NCI-H526 (cell line): ENCODE measurements at regions not wholly inside any gene's neighbourhood (a gene's known extent, or its start where the extent isn't known, plus 50 kb on each side); places are given as distances from the start of the nearest gene placed in this dataset.

Experiments used
- DNase-seq, 2 experiments: peaks; one replicate each; lab custom pipeline; 2025; lab: John Stamatoyannopoulos, UW

DNA sequence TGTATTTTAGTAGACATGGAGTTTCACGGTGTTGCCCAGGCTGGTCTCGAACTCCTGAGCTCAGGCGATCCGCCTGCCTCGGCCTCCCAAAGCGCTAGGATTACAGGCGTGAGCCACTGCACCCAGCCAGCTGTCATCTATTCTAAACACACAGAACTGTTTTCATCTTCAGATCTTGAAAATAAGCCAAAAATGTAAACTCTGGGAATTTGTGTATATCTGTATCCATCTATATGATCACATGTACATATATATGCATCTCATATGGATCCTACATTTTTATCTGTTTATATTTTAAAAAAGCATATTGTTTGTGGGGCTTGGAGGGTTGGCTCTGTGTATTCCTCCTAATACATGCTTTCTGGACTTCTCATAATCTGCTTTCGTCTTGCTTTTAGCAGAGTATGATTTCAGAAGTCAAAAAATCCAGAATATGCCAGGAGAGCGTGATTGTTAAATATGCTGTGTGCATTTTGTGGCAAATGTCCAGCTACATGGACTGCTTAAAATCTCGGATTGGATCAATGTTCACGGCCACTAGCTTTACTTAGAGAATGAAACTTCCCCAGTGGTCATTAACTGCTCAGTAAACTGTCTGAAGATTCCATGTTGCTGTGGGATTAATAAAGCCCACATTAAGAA is 274.4 kb upstream of the IRX1 start:
- DNase-seq, result no peak

DNA sequence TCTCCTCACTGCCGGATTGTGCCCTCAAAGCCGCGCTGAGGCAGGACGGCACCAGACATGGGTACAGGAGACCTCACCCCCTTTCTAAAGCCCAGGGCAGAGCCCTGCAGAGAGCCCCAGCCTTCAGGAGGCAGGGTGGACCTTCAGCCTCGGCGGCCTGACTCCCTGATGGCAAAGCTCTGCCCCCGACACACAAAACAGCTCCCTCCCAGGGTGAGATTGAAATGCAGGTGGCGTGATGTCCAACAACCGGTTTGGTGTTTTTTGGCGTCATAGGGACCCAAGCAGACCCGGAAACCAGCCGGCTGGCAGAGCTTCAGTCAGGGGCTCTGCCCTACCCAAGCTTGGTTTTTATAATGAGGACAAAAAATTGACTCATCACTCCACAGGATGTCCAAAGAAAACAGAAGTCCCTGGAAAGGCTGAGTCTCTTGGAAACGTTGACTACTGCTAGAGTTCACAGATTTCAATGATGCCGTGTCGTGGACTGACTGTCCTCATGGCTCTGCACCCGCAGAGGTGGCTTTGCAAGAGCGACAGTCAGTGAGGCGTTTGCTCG is 275.2 kb upstream of the IRX1 start:
- no peak for DNase-seq

DNA sequence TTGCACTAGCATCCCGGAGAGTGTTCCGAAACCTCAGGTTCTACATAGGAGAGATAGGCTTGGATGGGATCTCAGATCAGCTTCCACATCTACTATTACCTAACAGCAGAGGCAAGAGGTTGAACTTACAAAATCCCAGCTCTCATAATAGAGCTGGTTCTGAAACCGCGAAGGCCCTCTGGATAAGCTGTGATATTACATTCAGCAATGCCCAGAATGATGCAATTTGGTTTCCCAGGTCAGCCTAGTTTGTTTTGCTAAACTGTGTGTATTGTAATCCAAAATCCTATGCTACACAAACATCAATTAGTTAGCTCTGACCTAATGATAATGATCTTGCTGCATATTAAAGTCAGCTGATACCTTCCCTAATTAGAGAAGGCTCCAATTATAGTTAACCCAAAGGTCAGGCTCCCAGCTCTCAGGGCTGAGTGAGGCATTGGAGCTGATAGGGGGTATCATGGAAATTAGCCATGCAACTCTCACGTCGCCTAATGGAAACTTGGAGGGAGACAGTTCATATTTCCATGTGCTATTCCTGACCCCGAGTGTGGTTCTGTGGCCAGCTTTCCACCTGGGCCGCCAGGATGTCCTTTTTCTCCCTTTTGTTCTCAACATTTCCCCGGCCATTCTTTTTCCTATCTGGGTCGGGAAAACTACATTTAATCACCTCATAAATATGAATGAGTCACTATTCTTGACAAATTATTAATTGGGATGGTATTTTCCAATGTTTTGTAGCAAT is 278.4 kb upstream of the IRX1 start:
- peak in 1 of 2 experiments; percentile 38 for DNase-seq

DNA sequence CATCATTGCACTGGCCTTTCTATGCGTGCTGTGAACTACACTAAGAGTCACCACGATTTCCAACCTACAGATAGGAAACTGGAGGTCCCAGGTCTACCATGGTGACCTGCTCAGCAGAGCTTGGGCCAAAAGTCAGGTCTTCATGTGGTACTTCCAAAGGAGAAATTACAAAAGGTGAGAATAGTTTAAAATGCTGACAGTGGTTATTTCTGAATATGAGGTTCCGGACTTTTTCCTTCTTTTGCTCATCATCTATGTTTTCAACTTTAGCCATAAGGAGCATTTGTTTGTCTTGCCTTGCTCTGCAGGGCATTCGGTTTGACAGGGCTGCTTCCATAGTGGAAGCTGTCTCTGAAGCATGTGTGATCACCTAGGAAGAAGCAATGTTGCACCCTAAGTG is 282.1 kb upstream of the IRX1 start:
- DNase-seq, result no peak

DNA sequence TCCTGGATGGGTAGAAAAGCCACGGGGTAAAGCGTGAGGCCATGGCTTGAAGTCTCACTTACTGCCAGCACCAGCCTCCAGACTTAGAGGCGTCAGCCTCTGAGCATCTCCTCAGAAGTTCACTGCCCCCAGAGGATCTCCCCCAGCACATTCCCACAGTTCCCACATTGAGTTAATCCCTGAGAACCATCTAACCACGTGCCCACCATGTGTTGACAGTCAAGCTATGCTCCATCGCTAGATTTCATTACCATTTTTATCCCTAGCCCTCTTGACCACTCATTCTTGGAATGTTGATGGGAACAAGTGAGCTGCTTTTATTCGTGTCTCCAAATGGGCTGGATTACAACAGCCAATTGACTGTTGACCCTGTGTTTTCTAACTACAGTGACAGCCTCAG is 283.3 kb upstream of the IRX1 start:
- no peak for DNase-seq

DNA sequence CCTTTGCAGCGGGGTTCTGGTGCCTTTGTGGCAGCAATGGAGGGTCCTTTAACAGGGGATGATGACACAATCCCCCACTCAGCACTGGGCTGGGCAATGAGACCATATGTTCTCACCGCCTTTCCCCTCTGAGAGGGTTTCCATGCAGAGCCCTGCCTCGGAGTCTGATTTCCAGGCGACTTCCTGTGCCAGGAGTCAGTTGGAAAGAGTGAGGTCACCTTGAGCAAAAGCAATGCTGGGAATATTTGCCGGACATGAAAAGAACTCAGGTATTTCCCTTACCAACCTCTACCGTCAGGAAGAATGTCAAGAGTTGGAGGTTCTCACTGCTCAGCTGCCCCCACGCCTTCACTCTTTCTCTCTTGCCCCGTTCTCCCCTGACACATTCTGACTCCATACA is 284.2 kb upstream of the IRX1 start:
- peak in 1 of 2 experiments; percentile 36 for DNase-seq

DNA sequence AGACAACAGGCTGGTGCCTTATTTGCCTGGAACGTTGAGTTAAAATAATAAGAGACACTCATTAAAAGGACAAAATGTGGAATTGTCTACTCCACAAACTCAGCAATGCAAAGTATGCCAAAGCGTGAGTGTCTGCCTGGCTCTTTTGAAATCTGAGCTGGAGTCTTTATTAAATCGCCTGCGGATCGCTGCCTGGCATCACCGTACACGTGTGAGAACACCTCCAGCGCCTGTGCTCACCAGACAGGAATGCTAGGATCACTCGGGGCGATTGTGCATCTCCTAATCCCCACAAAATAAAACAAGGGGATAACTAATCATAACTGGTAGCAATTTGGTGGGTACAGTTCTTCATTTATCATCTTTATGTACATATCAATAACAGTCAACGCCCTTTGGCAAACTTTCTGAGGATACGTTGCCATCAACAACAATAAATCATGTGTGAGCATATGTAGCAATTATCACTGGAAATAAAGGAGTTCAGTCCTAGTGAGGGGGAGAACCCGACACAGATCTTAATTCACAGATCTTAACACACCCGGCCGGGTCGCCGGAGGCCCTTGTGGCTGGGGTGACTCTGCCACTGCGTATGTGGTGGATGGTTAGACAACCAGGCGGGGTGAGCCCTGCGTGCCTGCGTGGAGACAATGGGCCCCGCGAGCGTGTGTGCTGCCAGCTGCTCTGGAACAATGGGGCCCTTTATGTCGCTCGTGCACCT is 284.9 kb upstream of the IRX1 start:
- DNase-seq, result peak; percentile 71 to 84

DNA sequence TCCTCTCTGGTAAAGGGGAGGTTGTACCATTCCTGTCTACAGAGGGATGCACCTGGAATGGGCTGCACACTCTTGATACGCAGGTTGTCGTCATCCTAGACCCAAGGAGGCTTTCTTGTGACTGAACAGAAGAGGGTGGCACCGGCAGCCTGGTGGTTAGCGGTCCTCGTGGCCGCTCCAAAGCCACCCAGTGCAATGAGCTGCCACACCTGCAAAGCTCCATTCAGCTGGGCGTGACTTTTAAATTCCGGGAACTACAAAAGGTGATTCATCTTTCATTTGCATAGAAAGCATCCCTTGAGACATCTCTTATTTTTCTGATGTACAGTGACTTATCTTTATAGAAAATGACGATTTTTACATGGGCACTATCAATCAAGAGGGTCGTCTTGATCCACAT is 286.1 kb upstream of the IRX1 start:
- DNase-seq, result peak; percentile 41 to 80

DNA sequence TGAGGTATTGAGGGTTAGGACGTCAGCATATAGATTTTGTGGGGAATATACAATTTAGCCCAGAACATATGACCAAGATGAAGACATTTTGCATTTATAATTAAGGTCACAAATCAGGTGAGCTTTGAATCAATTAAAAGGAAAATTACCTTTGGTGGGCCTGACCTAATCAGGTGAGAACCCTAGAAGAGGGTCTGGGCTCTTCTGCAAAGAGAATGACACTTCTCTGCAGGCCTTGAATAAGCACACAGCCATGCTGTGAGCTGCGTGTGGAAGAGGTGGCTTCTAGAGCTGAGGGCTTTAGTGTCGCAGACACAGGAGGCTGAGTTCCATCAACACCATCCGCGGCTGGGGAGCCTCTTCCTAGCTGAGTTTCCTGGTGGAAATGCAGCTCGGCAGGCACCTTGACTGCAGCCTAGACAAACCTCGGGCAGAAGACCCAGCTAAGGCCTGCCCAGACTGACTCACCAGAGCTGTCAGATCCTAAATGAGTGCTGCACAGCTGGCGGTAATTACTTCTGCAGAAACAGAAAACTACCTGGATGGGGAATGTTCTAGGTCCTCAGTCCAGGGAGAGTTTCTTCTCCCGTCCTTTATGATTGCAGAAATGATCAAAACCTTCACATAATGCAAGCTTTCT is 287.5 kb upstream of the IRX1 start:
- DNase-seq, result no peak

DNA sequence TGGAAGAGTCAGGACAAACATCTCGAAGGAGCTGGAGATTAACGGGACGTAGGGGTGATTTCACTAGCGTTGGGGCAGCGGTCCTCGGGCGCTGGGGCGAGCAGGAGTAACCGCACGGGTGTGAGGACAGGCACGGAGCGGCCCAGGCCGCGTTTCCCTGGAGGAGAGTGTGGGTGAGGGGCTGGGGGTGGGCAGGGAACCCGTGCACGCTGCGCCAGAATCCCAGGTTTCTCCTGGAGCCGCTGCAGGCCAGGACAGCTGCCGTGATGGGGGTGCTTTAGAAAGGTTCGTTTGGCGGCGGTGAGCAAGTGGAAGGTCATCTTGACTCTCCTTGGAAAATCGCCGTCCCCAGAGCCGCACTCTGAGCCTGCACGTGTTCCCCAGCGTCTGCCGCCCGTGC is 290.2 kb upstream of the IRX1 start:
- no peak for DNase-seq

DNA sequence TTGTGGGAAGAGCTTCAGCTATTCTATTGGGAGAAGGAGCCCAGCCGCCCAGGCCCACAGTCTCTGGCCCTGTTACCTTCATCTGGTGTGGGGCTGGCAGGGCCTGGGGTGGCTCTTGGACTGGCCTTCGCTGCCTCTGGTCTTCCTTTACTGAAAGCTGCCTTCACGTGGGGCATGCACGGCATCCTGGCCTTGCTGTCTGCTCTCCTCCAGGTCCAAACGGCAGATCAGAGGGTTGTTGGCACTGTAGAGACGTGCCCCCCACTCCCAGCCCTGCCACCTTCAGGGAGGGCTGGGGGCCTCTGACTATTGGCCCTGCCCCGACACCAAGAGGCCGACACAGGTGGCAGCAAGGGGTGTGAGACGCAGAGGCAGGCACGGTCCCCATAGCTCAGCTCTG is 291.3 kb upstream of the IRX1 start:
- no peak for DNase-seq

DNA sequence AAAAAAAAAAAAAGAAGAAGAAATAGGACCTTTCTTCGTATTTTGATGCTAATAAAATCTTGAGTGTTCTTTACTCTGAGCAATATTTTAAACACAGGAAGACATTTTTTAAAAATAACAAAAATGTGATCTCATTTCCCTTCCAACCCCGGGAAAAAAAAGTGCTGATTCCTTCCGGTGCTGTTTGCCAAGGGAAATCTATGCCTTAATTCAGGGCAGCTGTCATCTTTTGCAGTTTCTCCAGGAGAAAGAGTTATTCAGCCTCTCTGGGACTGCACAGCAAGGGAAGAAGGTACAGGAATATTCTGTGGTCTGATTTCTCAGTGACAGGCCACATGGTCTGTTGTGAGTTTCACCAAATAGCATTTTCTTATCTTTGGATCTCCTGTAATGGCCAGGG is 291.9 kb upstream of the IRX1 start:
- no peak for DNase-seq

DNA sequence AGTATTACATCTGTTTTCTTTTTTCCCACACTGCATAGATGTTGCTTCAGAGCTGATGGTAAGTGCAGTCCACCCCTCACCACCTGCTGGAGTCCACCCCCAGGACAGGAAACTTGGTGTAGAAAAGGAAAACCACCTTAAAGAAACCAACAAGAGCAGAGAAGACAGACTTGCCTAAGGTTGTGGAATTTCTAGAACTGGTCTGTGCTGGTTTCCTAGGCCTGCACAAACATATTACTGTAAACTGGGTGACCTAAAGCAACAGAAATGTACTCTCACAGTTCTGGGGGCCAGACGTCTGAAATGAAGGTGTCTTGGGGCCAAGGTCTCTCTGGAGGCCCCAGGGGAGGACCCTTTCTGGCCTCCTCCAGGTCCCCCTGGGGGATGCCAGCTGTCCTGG is 293.4 kb upstream of the IRX1 start:
- DNase-seq, result no peak

DNA sequence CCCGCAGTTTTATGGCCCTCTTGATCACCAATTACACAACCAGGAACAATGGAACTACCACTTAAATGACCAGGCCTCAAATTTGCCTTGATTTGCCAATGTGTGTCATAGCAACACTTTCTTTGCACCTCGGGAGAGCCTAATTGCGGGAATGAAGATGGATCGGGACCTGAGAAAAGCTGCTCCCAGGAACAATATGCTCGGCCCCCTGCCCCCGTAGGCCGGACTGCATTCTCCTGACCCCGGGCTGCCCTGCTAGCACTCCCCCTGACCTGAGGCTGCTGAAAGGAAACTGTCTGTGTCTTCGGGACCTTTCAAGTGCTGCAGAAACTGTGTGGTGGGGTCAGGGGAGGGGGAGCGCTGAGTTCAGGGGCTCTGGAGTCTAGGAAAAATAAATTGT is 294.3 kb upstream of the IRX1 start:
- no peak for DNase-seq

DNA sequence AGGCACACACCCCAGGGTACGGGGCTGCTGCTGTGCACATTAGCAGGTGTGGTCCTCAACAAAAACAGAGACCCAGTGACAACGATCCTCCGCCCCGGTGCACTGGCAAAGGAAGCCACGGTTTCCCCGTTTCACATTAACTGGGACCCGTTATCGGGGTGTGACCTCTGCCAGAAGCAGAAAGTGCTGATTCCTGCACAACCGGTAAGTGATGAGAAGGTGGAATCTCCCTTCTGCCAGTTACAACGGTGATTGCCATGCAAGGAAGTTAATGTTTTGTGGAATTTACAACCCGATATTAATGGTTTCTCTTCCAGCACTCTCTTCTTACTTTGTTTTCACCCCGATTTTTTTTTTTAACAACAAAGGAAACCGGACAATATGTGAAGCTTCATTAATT is 294.9 kb upstream of the IRX1 start:
- DNase-seq, result no peak

DNA sequence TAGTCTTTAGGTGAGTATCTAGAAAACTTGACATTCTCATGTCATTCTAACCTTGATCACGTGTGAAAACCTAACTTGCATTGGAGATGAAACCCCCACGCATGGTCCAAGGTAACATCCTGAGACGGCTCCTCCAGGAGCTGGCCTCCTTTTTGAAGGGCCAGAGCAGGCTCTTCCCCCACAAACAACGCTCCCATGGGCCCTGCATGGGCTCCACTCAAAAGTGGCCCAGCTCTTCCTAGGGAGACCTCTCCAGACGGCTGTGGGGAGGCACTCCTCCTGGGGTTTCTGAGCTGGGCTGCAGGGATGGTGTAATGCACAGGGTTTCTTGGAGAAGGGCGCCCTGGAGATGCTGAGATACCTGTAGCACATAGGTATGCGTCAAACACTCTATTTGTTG is 296.2 kb upstream of the IRX1 start:
- DNase-seq, result no peak

DNA sequence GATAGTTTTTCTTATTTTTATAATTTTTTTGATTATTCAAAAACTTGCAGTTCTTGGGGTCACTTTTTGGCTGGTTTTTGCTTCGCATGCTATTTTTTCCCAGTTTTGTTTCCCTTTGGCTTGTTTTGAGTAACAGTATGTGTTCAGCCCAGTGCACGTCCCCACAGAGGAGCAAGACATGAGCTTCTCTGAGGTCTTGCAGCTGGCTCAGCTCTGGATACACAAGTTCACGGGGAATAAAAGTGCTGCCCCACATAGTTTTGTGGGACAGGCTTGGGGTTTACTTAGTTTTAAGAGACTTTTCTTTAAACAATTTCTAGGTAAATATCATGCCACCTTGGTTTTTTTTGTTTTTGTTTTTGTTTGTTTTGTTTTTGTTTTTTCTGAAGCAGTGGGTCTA is 297.8 kb upstream of the IRX1 start:
- no peak for DNase-seq

DNA sequence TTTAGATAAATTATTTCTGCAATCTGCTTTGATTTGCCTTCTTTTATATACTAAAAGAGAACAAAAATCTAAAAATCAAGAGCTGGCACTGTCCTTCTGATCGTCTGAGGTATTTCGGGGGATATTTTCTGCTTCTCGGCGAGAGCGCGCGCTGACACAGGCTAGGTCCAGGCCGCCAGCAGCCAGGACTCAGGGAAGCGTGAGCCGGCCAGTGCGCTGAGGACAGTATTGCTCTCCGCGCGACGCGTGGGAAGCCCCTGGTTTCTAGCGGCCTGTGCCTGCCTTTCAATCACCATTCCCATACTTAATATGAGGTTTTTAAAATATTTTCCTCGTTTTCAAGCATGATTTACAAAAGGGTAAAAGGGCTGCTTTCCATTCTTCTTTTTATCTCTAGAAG is 307.3 kb upstream of the IRX1 start:
- no peak for DNase-seq

DNA sequence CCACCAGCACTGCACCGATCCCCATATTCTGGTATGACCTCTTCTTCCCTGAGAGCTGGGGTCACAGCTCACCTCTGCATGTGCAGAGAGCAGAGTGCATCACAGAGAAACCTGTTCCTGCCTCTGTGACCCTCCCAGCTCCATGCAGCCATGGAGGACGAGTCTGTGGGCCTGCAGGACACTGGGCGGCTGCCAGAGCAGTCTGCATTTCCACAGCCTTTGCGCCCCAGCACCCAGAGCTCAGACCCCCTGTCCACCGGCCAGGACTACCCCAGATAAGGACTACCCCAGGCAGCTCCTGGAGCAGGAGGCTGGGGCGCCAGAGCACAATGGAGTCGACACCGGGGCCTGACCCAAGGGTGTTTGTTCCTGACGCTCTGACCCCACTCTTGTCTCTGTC is 308.1 kb upstream of the IRX1 start:
- DNase-seq, result no peak

DNA sequence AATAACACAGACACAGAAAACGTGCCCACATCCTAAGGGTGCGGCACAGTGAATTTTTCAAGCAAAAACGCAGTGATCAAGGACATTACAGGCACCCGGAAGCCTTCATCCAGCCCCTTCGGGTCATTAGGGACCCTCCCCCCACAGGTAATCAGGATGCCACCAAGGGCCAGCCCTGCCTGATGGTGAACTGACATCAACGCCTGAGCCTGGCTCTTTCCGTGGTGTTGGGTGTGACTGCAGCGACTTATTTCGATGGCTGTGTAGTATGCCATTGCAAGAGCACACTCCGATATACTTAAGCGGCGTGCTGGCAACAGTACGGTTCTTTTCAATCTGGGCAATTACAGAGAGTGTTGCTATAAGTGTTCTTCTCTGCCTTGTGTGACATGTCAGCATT is 310.0 kb upstream of the IRX1 start:
- DNase-seq, result no peak

DNA sequence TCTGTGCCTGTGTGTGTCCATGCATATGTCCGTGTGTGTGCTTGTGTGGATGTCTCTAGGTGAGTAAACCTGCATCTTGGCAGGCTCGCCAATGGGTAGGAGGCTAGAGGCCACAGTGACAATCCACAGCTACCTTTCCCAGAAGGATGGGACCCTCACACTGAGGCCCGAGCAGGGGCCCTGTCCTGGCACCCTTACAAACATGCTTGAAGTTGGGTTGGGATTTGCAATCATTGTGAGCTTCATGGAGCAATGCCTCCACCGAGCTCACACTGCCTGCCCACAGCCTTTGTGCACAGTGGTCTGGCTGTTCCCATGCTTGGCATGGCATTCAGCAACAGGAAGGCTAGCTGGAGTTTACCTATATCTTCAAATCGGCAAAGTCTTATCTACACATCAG is 311.1 kb upstream of the IRX1 start:
- no peak for DNase-seq

DNA sequence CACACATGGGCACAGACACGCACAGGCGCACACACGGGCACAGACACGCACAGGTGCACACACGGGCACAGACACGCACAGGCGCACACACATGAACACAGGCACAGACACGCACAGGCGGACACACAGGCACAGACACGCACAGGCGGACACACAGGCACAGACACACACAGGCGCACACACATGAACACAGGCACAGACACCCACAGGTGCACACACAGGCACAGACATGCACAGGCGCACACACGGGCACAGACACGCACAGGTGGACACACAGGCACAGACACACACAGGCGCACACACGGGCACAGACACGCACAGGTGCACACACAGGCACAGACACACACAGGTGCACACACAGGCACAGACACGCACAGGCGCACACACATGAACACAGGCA is 312.8 kb upstream of the IRX1 start:
- no peak for DNase-seq

DNA sequence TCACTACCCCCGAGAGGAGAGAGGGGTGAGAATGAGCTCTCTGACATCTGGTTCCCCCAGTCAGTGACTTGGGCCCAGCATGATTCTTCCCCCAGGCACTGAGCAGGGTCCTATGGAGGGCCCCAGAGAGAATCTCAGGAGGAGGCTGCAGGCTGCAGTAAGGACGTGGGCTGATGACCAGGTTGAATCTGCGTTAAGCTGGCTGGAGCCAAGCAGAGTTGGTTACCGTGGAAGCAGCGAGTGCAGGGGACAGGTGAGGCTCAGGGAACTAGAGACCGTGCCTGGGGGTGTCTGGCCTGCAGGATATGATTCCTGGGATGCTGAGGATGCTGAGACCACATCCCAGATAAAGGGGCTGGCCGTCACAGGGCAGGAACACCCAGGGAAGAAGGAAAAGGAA is 314.3 kb upstream of the IRX1 start:
- no peak for DNase-seq
